Loucy (cell line): ENCODE measurements at regions not wholly inside any gene's neighbourhood (a gene's known extent, or its start where the extent isn't known, plus 50 kb on each side); places are given as distances from the start of the nearest gene placed in this dataset.

Experiments
- EZH2phosphoT487 ChIP-seq: fragments of 200-600 bp; IDR thresholded peaks from 2 replicates; pipeline ENCODE4 v1.6.1; 2018; ENCODE audit warnings: antibody characterized with exemption, mild to moderate bottlenecking, moderate library complexity, borderline replicate concordance
- TF ChIP-seq, protein P1 (sequence below): fragments of 200-600 bp; sonication (generic); conservative IDR thresholded peaks from 2 replicates; pipeline ENCODE4 v1.5.1; 2014; ENCODE audit warnings: mild to moderate bottlenecking, antibody characterized with exemption, low read length

DNA sequence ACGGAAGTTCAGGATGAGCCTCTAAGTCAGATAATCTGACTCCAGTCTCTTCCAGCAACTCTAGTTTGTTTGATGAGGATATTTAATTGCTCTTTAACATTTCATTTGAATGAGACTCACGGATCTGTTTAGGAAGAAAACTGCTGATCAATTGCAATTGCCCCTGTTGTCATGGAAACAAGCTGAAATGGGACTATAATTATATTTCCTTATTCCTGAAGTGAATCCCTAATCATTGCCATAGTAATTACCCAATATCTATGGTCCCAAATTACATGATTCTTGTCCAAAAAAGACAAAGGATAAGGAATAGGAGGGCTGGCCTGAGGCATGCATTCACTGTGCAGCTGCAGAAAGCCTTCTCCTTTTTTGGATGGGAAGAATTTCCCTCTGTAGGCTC lies 105.3 kb downstream of the AASDH start:
- TF ChIP-seq, protein P1, sequence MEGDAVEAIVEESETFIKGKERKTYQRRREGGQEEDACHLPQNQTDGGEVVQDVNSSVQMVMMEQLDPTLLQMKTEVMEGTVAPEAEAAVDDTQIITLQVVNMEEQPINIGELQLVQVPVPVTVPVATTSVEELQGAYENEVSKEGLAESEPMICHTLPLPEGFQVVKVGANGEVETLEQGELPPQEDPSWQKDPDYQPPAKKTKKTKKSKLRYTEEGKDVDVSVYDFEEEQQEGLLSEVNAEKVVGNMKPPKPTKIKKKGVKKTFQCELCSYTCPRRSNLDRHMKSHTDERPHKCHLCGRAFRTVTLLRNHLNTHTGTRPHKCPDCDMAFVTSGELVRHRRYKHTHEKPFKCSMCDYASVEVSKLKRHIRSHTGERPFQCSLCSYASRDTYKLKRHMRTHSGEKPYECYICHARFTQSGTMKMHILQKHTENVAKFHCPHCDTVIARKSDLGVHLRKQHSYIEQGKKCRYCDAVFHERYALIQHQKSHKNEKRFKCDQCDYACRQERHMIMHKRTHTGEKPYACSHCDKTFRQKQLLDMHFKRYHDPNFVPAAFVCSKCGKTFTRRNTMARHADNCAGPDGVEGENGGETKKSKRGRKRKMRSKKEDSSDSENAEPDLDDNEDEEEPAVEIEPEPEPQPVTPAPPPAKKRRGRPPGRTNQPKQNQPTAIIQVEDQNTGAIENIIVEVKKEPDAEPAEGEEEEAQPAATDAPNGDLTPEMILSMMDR, result no peak
- no peak for TF ChIP-seq EZH2phosphoT487
